CD4-positive, alpha-beta T cell treated with Interleukin-6 for 4 hours (primary cell): ENCODE measurements at regions not wholly inside any gene's neighbourhood (a gene's known extent, or its start where the extent isn't known, plus 50 kb on each side); places are given as distances from the start of the nearest gene placed in this dataset.

Experiments used
- DNase-seq: peaks from one replicate; pipeline ENCODE4 v3.0.0-alpha.2; 2020; ENCODE audit warnings: mixed read lengths

- DNase-seq = no peak
Observed at GRCh38 chr1:8202182-8202905, 115.6 kb upstream of the SLC45A1 start.

- DNase-seq = no peak
Observed at GRCh38 chr1:8201331-8201861, 116.5 kb upstream of the SLC45A1 start.

- DNase-seq = no peak
Observed at GRCh38 chr1:8200317-8201115, 117.4 kb upstream of the SLC45A1 start.

GRCh38 chr1:8198522-8198921 lies 119.4 kb upstream of the SLC45A1 start:
- no peak for DNase-seq

GRCh38 chr1:8197493-8198282 lies 120.2 kb upstream of the SLC45A1 start:
- DNase-seq = no peak

GRCh38 chr1:8194481-8195227 lies 123.3 kb upstream of the SLC45A1 start:
- no peak for DNase-seq

GRCh38 chr1:8193840-8194406 lies 124.0 kb upstream of the SLC45A1 start:
- DNase-seq = no peak

- DNase-seq = no peak
Observed at GRCh38 chr1:8191474-8191873, 126.4 kb upstream of the SLC45A1 start.

- DNase-seq = no peak
Observed at GRCh38 chr1:8189931-8190483, 127.9 kb upstream of the SLC45A1 start.

GRCh38 chr1:8185400-8185799 lies 132.5 kb upstream of the SLC45A1 start:
- no peak for DNase-seq

- no peak for DNase-seq
Observed at GRCh38 chr1:8184301-8184700, 133.6 kb upstream of the SLC45A1 start.

- peak; percentile 31 for DNase-seq
Observed at GRCh38 chr1:8182034-8182761, 135.7 kb upstream of the SLC45A1 start.

GRCh38 chr1:8179132-8179793 lies 138.7 kb upstream of the SLC45A1 start:
- DNase-seq = no peak

GRCh38 chr1:8176279-8176678 lies 141.6 kb upstream of the SLC45A1 start:
- no peak for DNase-seq

- DNase-seq = no peak
Observed at GRCh38 chr1:8174807-8175206, 143.1 kb upstream of the SLC45A1 start.

GRCh38 chr1:8171751-8172464 lies 145.8 kb upstream of the ERRFI1 start:
- DNase-seq = no peak

- no peak for DNase-seq
Observed at GRCh38 chr1:8170059-8170835, 144.1 kb upstream of the ERRFI1 start.

- peak; percentile 68 for DNase-seq
Observed at GRCh38 chr1:8169364-8170058, 143.4 kb upstream of the ERRFI1 start.
